HEK293 (cell line): ENCODE measurements at regions not wholly inside any gene's neighbourhood (a gene's known extent, or its start where the extent isn't known, plus 50 kb on each side); places are given as distances from the start of the nearest gene placed in this dataset.

ENCODE experiments used
- CTCF ChIP-seq: fragments of 450-650 bp; formaldehyde crosslinking; IDR thresholded peaks from 2 replicates; pipeline ENCODE4 v1.5.1; 2016; ENCODE audit warnings: missing biosample characterization, missing genetic modification characterization
- TCF7L2 ChIP-seq: IDR thresholded peaks from 2 replicates; pipeline ENCODE4 v1.6.1; 2011; ENCODE audit warnings: low read depth, mild to moderate bottlenecking, inconsistent platforms, low read length, moderate library complexity, borderline replicate concordance
- TSHZ1 ChIP-seq: fragments of 450-650 bp; formaldehyde crosslinking; IDR thresholded peaks from 2 replicates; pipeline ENCODE4 v1.5.1; 2016; ENCODE audit warnings: missing biosample characterization, missing genetic modification characterization, borderline replicate concordance
- ZBTB1 ChIP-seq: fragments of 450-650 bp; formaldehyde crosslinking; IDR thresholded peaks from 2 replicates; pipeline ENCODE4 v1.5.1; 2016; ENCODE audit warnings: missing biosample characterization, missing genetic modification characterization
- ZNF266 ChIP-seq: fragments of 450-650 bp; formaldehyde crosslinking; IDR thresholded peaks from 2 replicates; pipeline ENCODE4 v1.5.1; 2016; ENCODE audit warnings: missing biosample characterization, missing genetic modification characterization, low read depth
- ZNF510 ChIP-seq: fragments of 450-650 bp; formaldehyde crosslinking; IDR thresholded peaks from 2 replicates; pipeline ENCODE4 v1.5.1; 2018; ENCODE audit warnings: mild to moderate bottlenecking, missing genetic modification characterization, missing biosample characterization; ENCODE audit not compliant: insufficient replicate concordance

GRCh38 chr2:172334988-172335387 lies 92.4 kb upstream of the ITGA6 start:
- TF ChIP-seq TCF7L2 (no peak), CTCF (tag by site-specific recombination) (no peak), ZNF510 (tag by site-specific recombination) (no peak), ZBTB1 (no peak), TSHZ1 (tag by site-specific recombination) (no peak), ZNF266 (tag by site-specific recombination) (no peak)
